LHCN-M2 (cell line): ENCODE measurements at regions not wholly inside any gene's neighbourhood (a gene's known extent, or its start where the extent isn't known, plus 50 kb on each side); places are given as distances from the start of the nearest gene placed in this dataset.
"Not testable (repeated sequence)": the region's sequence is repeated elsewhere in the genome, so short reads cannot be mapped to it uniquely, and the experiment has no call there.

Source experiments
- DNase-seq: peaks from one replicate; pipeline ENCODE4 v3.0.0-alpha.2; 2012; ENCODE audit warnings: low read depth

GRCh38 chr4:23412701-23413100 is 477.1 kb downstream of the PPARGC1A start:
- DNase-seq: no peak

GRCh38 chr4:23408913-23409312 is 480.9 kb downstream of the PPARGC1A start:
- DNase-seq: not testable (repeated sequence)

- DNase-seq: peak; percentile 35
Observed at GRCh38 chr4:23401572-23401971, 488.3 kb downstream of the PPARGC1A start.

DNA sequence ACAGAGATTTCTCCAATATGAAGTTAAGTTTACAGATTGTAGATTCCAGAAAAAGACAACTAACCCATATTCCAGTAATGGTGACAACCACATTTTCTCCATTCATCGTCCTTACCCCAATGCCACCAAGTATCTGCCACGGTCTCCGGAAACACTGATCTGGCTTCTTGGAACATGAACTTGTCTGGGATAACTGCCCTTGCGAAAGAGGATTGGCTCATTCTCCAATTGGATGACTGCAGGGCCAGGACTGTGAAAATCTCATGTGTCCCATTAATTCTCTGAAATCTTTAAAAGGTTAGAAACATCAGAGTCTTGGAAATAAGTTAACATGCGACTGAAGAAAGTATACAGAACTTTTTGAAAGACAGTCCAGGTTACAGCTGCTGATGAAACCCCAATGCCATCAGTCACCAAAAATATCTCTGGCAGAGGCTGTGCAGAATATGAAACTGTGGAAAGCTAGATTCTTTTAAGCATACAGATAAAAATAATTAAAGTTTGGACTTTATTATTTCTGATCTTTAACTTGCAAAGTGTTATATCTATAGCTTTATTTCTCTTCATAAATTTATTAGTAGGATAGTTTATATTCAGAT is 496.9 kb downstream of the PPARGC1A start:
- no peak for DNase-seq

- peak; percentile 12 for DNase-seq
Observed at GRCh38 chr4:23390246-23390645, 499.6 kb downstream of the PPARGC1A start.

GRCh38 chr4:23388699-23389395 is 501.0 kb downstream of the PPARGC1A start:
- DNase-seq: peak; percentile 36

GRCh38 chr4:23388255-23388654 is 501.6 kb downstream of the PPARGC1A start:
- no peak for DNase-seq

GRCh38 chr4:23384741-23385140 is 505.1 kb downstream of the PPARGC1A start:
- DNase-seq: peak; percentile 49

DNA sequence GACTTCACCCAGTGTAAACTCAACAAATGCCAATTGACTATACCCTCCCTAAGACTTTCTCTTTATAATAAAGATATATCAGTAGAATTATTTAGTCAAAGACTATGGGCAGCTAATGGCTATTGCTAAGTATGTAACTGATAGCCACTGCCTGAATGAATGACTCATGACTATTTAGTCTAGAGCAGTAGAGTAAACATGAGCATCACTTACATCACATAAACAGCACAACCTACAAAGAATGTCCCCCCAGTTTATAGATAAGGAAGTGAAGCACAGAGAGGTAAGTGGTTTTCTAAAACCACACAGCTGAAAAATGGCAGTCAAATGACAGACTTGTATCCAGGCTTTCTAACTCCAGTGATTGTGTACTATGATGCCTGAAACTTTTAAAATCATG is 507.0 kb downstream of the PPARGC1A start:
- peak; percentile 60 for DNase-seq

- DNase-seq: peak; percentile 35
Observed at GRCh38 chr4:23374259-23374658, 515.6 kb downstream of the PPARGC1A start.

GRCh38 chr4:23373261-23373660 is 516.6 kb downstream of the PPARGC1A start:
- peak; percentile 44 for DNase-seq

DNA sequence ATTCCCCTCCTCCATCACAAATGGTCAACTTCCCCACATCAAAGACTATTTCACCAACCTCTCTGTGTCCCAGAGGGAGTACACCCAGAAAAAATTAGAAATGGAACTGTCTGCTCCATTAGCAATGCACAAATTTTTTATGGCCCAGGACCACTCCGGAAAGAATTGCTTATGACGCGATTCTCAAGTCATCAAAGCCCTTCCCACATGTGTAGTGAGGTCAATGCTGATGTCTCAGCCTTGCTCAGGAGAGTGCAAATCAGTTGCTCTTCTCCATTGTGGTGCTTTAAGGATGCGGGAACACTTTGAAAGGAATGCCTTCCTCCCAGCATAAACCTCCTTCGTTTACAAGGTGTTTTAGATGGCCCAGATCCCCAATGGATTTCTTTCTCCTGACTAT is 518.3 kb downstream of the PPARGC1A start:
- no peak for DNase-seq

DNA sequence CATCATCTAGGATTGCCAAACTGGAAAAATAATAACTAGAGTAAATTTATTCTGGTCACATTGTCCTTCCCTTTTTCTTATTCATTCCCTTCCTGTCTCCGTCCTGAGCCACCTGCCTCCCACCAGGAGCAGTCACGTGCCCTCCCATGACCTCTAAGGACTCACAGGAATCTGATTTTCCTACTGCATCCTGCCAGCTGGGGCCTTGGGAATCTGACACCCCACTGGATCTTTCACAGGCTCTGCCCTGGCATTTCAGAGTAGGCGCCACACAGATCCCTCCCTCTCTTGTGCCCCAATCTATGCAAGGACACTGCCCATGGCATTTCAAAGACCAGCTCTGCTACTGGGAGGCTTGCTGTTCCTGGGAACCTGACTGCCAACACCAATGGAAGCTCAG is 520.5 kb downstream of the PPARGC1A start:
- DNase-seq: peak; percentile 25

DNA sequence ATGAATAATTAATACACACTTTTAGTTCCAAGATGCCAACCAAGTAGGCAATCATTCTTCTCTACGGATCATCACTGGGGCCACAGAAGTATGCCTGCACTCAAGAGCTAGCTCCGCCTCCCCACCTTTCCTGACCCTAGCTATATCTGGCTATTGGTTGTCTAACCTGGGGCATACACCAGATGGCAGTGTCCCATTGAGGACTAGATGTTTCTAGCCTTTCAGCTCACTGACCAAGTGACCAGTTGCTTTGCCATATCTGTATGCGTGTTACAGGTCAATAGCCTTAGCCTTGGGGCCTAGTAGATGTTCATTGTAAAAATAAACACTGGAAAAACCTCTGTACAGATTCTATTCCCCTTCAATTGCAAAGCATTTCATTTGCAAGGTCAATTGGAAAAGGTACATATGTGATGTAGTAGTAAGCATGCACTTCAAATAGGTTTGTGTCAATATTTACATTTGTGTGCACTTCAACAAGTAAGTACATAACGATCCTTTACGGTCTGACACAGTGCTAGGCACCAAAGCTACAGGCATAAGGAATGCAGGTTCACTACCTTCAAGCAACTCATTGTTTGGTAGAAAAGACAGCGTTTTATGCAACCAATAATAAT is 521.7 kb downstream of the PPARGC1A start:
- DNase-seq: peak; percentile 28

DNA sequence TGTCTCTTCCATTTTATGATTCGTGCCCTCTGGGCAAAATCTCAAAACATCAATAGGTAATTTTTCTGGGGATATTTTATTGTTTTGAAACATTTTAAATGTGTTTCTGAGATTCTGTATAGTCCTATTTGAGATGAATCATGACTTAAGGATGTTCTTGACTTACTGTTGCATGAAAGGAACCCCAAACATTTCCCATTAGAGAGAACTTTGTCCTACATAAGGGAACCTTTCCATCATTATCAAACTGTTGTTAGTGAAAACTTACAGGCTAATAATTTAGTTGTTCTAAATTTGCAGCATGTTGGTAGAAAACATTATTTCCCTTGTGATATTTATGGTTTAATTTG is 523.3 kb downstream of the PPARGC1A start:
- DNase-seq: no peak

DNA sequence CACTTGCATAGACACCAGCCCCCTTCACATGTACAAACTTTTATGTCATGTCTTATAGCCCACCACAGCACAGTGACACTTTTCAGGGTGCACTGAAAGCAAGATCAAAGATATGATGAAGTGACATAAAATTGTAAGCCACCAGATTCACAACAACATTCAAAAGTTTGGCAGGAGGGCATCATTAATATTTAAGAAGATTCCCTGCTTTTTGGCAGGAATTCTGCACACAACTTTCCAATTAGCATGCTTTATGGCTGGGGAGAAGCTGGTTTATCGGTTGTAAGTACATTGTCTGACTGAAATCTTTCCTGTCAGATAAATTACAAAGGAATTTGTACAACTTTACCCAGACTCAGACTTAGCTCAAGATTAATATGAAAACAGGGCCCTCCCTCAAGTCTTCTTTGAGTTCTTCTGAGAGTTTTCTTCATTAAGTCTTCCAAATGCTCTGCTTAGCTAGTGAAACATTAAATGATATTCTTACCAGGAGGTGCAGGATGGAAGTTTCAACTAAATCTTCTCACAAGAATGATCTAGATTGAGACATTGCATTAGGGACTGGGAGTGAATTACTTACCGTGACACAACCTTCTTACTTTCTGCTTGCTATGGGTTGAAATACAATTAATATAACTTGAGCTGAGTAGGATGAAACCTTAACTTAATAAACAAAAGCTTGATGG is 523.8 kb downstream of the PPARGC1A start:
- DNase-seq: no peak

DNA sequence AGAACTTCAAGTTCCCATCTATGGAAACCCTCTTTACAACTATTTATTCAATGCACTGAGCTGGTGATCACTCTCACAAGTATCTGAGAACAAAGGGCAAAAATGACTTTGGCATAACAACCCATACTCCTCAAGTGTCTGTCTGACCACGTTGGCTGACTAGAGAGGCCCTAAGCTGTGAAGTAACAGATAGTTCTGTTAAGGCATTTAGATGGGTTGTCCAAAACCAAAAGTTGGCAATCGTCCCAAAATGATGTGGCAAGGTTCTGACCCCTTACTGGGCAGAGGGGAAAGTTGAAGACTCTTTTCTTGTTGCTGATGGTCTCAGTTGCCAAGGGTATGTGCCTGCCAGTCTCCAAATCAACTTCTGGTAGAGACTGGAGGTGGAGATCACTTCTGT is 524.8 kb downstream of the PPARGC1A start:
- DNase-seq: no peak

DNA sequence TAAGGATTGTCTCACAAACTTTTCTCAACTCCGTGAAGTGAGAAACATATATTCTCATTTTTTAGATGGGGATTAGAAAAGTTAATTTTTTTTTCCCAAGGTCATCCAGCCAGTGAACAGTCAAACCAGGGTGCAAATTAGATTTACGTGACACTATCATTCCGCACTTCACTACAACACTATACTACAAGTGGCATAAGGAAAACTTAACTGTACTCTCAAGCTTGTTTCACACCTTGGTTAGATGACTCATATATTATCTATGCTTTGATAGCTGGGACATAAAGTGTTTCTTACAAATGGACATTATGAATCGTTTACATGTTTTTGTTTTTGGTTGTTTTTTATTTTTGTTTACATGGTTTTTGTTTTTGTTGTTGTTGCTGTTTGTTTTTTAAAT is 525.7 kb downstream of the PPARGC1A start:
- no peak for DNase-seq

- DNase-seq: no peak
Observed at GRCh38 chr4:23361453-23361852, 528.4 kb downstream of the PPARGC1A start.

GRCh38 chr4:23360718-23361117 is 529.1 kb downstream of the PPARGC1A start:
- no peak for DNase-seq

GRCh38 chr4:23355258-23355657 is 534.6 kb downstream of the PPARGC1A start:
- DNase-seq: no peak

DNA sequence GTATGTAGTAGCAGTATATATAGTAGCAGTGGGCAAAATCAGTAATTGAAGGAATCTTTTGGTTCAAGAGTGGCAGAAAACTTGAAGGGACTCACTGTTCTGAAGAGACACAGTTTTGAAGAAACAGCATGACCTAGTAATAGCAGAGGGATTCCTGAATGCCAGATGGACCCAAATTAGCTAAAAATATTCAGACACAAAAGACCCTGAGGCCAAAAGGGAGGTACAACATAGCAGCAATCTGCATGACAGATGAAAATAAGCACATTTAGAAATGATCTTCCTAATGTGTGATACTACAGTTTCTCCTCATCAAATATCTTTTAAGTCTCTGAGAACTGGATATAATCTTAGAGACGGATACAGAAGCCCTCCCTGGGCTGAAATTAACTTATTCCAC is 536.6 kb downstream of the PPARGC1A start:
- no peak for DNase-seq
